ENCODE measurements at regions not wholly inside any gene's neighbourhood (a gene's known extent, or its start where the extent isn't known, plus 50 kb on each side); places are given as distances from the start of the nearest gene placed in this dataset.
"Not testable (repeated sequence)": the region's sequence is repeated elsewhere in the genome, so short reads cannot be mapped to it uniquely, and the experiment has no call there.

DNA sequence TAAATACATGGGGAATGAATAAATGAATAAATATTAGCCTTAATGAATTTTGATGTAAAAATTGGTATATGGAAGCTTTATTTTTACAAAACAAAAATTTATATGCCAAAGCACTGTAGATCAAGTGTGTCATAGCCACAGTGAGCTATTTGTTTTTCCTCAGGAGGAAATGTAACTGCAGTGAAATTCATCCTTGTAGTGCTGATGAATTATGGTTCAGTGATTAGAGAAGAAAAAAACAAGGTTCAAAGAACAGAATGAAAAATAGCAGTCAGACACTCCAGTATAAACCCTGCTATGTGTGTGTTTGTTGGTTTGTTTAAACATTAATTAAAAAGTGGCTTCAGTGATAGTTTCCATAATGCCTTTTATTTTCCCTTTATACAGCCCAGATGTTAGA lies 228.0 kb upstream of the GPR149 start:
- DNase-seq (ENCODE audit: low spot score): no peak
- H3K36me3 Mint-ChIP-seq (ENCODE audit: low read depth, unreplicated experiment): no peaks in the 10 kb centered on the region
- no peak overlapping the region for H3K4me3 Mint-ChIP-seq (ENCODE audit: unreplicated experiment)
- H3K27ac Mint-ChIP-seq (ENCODE audit: unreplicated experiment): no peak overlapping the region
- no peaks in the 10 kb centered on the region for H3K9me3 Mint-ChIP-seq (ENCODE audit: unreplicated experiment)
- H3K4me1 Mint-ChIP-seq (ENCODE audit: unreplicated experiment): no peaks in the 10 kb centered on the region
- TF ChIP-seq, protein P1, sequence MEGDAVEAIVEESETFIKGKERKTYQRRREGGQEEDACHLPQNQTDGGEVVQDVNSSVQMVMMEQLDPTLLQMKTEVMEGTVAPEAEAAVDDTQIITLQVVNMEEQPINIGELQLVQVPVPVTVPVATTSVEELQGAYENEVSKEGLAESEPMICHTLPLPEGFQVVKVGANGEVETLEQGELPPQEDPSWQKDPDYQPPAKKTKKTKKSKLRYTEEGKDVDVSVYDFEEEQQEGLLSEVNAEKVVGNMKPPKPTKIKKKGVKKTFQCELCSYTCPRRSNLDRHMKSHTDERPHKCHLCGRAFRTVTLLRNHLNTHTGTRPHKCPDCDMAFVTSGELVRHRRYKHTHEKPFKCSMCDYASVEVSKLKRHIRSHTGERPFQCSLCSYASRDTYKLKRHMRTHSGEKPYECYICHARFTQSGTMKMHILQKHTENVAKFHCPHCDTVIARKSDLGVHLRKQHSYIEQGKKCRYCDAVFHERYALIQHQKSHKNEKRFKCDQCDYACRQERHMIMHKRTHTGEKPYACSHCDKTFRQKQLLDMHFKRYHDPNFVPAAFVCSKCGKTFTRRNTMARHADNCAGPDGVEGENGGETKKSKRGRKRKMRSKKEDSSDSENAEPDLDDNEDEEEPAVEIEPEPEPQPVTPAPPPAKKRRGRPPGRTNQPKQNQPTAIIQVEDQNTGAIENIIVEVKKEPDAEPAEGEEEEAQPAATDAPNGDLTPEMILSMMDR (IDR thresholded peaks at IDR 0.05; ENCODE audit: unreplicated experiment): no peak
- no peaks in the 10 kb centered on the region for H3K27me3 Mint-ChIP-seq (ENCODE audit: unreplicated experiment)

DNA sequence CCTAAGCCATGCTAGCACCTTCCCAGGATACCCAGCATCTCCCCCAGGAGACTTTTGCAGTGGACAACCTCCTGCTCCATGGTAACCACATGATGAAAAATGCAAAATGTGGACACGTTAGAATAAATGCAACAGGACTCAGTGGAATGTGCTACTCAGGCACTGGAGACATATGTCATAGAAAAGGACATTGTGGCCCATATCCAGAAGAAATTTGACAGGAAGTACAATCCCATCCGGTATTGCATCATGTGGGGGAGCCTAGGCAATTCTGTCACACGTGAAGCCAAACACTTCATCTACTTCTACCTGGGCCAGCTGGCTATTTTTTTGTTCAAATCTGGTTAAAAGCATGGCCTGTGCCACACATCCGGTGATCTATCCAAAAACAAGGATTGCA lies 227.2 kb upstream of the GPR149 start:
- TF ChIP-seq, protein P1 (IDR thresholded peaks at IDR 0.05; ENCODE audit: unreplicated experiment): no peak
- Mint-ChIP-seq H3K36me3 (ENCODE audit: low read depth, unreplicated experiment) (no peaks in the 10 kb centered on the region), H3K4me1 (ENCODE audit: unreplicated experiment) (no peaks in the 10 kb centered on the region), H3K9me3 (ENCODE audit: unreplicated experiment) (no peaks in the 10 kb centered on the region), H3K4me3 (ENCODE audit: unreplicated experiment) (no peak overlapping the region), H3K27ac (ENCODE audit: unreplicated experiment) (no peak overlapping the region), H3K27me3 (ENCODE audit: unreplicated experiment) (no peaks in the 10 kb centered on the region)
- DNase-seq (ENCODE audit: low spot score): no peak

DNA sequence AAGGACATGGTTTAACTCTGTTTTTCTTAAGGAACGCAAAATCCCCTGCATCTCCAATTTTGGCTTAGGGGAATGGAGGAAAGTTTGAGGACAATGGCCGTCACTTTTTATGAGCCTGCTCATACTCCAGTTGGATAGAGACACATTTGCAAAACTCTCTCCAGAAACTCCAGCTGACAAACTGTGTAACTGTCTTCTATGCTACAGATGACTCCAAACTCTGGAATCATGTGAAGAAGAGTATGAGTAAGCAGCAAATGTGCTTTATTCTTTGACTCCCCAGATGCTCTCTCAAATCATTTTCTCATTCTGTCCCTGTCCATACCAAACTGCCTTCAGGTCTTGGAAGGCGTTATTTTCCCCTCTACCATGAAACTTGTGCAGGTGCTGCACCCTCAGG lies 226.5 kb upstream of the GPR149 start:
- Mint-ChIP-seq H3K27ac (ENCODE audit: unreplicated experiment) (no peak overlapping the region), H3K4me3 (ENCODE audit: unreplicated experiment) (no peak overlapping the region), H3K4me1 (ENCODE audit: unreplicated experiment) (no peaks in the 10 kb centered on the region), H3K27me3 (ENCODE audit: unreplicated experiment) (no peaks in the 10 kb centered on the region), H3K9me3 (ENCODE audit: unreplicated experiment) (no peaks in the 10 kb centered on the region), H3K36me3 (ENCODE audit: low read depth, unreplicated experiment) (no peaks in the 10 kb centered on the region)
- TF ChIP-seq, protein P1 (IDR thresholded peaks at IDR 0.05; ENCODE audit: unreplicated experiment): no peak
- no peak for DNase-seq (ENCODE audit: low spot score)

DNA sequence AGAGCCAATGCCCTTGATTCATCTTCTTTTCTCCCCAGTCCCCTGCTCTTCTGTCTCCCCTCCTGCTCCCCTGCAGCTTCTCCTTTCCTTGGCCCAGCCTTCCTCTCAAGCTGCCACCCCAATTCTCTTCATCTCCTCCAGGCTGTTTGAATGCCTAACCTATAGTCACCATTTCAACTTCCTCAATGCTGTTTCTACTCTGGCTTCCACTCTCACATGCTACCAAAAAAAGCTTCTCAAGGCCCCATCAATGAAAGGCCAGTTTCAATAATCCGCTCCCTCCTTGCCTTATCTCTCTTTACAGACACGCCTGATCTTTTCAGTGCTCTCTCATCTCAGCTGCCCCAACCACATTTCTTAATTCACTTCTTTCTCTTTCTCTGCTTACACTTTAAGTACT lies 212.2 kb upstream of the GPR149 start:
- Mint-ChIP-seq H3K9me3 (ENCODE audit: unreplicated experiment) (no peaks in the 10 kb centered on the region), H3K4me3 (ENCODE audit: unreplicated experiment) (no peak overlapping the region), H3K27ac (ENCODE audit: unreplicated experiment) (no peak overlapping the region), H3K36me3 (ENCODE audit: low read depth, unreplicated experiment) (no peaks in the 10 kb centered on the region), H3K27me3 (ENCODE audit: unreplicated experiment) (peaks cover 2% of the 10 kb centered on the region), H3K4me1 (ENCODE audit: unreplicated experiment) (no peaks in the 10 kb centered on the region)
- DNase-seq (ENCODE audit: low spot score): no peak
- TF ChIP-seq, protein P1 (IDR thresholded peaks at IDR 0.05; ENCODE audit: unreplicated experiment): no peak

DNA sequence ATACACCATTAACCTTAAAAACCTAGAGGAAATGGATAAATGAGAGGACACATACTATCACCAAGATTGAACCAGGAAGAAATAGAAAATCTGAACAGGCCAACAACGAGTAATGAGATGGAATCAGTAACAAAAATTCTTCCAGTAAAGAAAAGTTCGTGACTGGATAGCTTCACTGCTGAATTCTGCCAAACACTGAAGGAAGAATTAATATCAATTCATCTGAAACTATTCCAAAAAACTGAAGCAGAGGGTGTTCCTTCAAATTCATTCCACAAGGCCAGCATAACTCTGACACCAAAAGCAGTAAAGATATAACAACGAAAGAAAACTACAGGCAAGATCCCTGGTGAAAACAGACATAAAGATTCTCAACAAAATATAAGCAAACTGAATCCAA lies 195.8 kb upstream of the GPR149 start:
- H3K9me3 Mint-ChIP-seq (ENCODE audit: unreplicated experiment): no peaks in the 10 kb centered on the region

DNA sequence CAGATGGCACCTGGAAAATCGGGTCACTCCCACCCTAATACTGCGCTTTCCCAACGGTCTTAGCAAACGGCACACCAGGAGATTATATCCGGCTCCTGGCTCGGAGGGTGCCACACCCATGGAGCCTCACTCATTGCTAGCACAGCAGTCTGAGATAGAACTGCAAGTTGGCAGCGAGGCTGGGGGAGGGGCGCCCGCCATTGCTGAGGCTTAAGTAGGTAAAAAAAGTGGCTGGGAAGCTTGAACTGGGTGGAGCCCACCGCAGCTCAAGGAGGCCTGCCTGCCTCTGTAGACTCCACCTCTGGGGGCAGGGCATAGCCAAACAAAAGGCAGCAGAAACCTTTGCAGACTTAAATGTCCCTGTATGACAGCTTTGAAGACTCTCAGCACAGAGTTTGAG lies 189.6 kb upstream of the GPR149 start:
- not testable (repeated sequence) for H3K9me3 Mint-ChIP-seq (ENCODE audit: unreplicated experiment); DNase-seq (ENCODE audit: low spot score); H3K36me3 Mint-ChIP-seq (ENCODE audit: low read depth, unreplicated experiment); H3K27ac Mint-ChIP-seq (ENCODE audit: unreplicated experiment); H3K4me3 Mint-ChIP-seq (ENCODE audit: unreplicated experiment); H3K27me3 Mint-ChIP-seq (ENCODE audit: unreplicated experiment); H3K4me1 Mint-ChIP-seq (ENCODE audit: unreplicated experiment)

More for the DNA sequence above, 195.8 kb upstream of the GPR149 start:
- Mint-ChIP-seq H3K27ac (ENCODE audit: unreplicated experiment) (no peak overlapping the region), H3K4me3 (ENCODE audit: unreplicated experiment) (no peak overlapping the region), H3K27me3 (ENCODE audit: unreplicated experiment) (no peaks in the 10 kb centered on the region), H3K4me1 (ENCODE audit: unreplicated experiment) (no peaks in the 10 kb centered on the region), H3K36me3 (ENCODE audit: low read depth, unreplicated experiment) (no peaks in the 10 kb centered on the region)
- TF ChIP-seq, protein P1 (IDR thresholded peaks at IDR 0.05; ENCODE audit: unreplicated experiment): no peak
- DNase-seq (ENCODE audit: low spot score): no peak

Measured in endothelial cell (in vitro differentiated cells).